ENCODE measurements at regions not wholly inside any gene's neighbourhood (a gene's known extent, or its start where the extent isn't known, plus 50 kb on each side); places are given as distances from the start of the nearest gene placed in this dataset.
"Not testable (repeated sequence)": the region's sequence is repeated elsewhere in the genome, so short reads cannot be mapped to it uniquely, and the experiment has no call there.

- not testable (repeated sequence) for DNase-seq
Observed at GRCh38 chr6:169973588-169974467, 222.4 kb downstream of the ERMARD start.

GRCh38 chr6:169972736-169973135, 221.3 kb downstream of the ERMARD start:
- no peak for DNase-seq

GRCh38 chr6:169972101-169972651, 220.8 kb downstream of the ERMARD start:
- no peak for DNase-seq

GRCh38 chr6:169971081-169971861, 219.8 kb downstream of the ERMARD start:
- DNase-seq = no peak

- no peak for DNase-seq
Observed at GRCh38 chr6:169970306-169970988, 219.0 kb downstream of the ERMARD start.

- no peak for DNase-seq
Observed at GRCh38 chr6:169969372-169970099, 218.1 kb downstream of the ERMARD start.

GRCh38 chr6:169968541-169969270, 217.3 kb downstream of the ERMARD start:
- no peak for DNase-seq

GRCh38 chr6:169967687-169968086, 216.3 kb downstream of the ERMARD start:
- no peak for DNase-seq

- DNase-seq = no peak
Observed at GRCh38 chr6:169966312-169967181, 215.1 kb downstream of the ERMARD start.

- no peak for DNase-seq
Observed at GRCh38 chr6:169965657-169966311, 214.4 kb downstream of the ERMARD start.

- no peak for DNase-seq
Observed at GRCh38 chr6:169965239-169965638, 213.8 kb downstream of the ERMARD start.

GRCh38 chr6:169964486-169965180, 213.2 kb downstream of the ERMARD start:
- no peak for DNase-seq

- DNase-seq = no peak
Observed at GRCh38 chr6:169963581-169964297, 212.3 kb downstream of the ERMARD start.

GRCh38 chr6:169962604-169963469, 211.4 kb downstream of the ERMARD start:
- DNase-seq = no peak

- DNase-seq = no peak
Observed at GRCh38 chr6:169961772-169962561, 210.5 kb downstream of the ERMARD start.

- DNase-seq = no peak
Observed at GRCh38 chr6:169960886-169961611, 209.6 kb downstream of the ERMARD start.

Data from GDM1 (cell line).